ENCODE measurements at regions not wholly inside any gene's neighbourhood (a gene's known extent, or its start where the extent isn't known, plus 50 kb on each side); places are given as distances from the start of the nearest gene placed in this dataset.
A peak's percentile ranks its signal among the peaks of the same experiment; 100 is the strongest.

GRCh38 chr3:113051787-113052186 lies 61.0 kb downstream of the GTPBP8 start:
- no peak for DNase-seq (ENCODE audit: low spot score)

GRCh38 chr3:113053169-113053568 lies 62.4 kb downstream of the GTPBP8 start:
- DNase-seq (ENCODE audit: low spot score) = no peak

- DNase-seq (ENCODE audit: low spot score) = no peak
Observed at GRCh38 chr3:113054552-113054951, 63.8 kb downstream of the GTPBP8 start.

GRCh38 chr3:113055201-113055600 lies 64.4 kb downstream of the GTPBP8 start:
- DNase-seq (ENCODE audit: low spot score) = no peak

- DNase-seq (ENCODE audit: low spot score) = no peak
Observed at GRCh38 chr3:113055961-113056360, 65.2 kb downstream of the GTPBP8 start.

- no peak for DNase-seq (ENCODE audit: low spot score)
Observed at GRCh38 chr3:113057117-113057516, 66.3 kb downstream of the GTPBP8 start.

GRCh38 chr3:113058188-113058587 lies 67.4 kb downstream of the GTPBP8 start:
- no peak for DNase-seq (ENCODE audit: low spot score)

- no peak for DNase-seq (ENCODE audit: low spot score)
Observed at GRCh38 chr3:113062705-113063104, 71.9 kb downstream of the GTPBP8 start.

- no peak for DNase-seq (ENCODE audit: low spot score)
Observed at GRCh38 chr3:113063126-113063894, 72.5 kb downstream of the GTPBP8 start.

- DNase-seq (ENCODE audit: low spot score) = no peak
Observed at GRCh38 chr3:113064183-113064582, 73.4 kb downstream of the GTPBP8 start.

GRCh38 chr3:113065336-113065735 lies 74.6 kb downstream of the GTPBP8 start:
- DNase-seq (ENCODE audit: low spot score) = no peak

GRCh38 chr3:113070072-113070640 lies 79.4 kb downstream of the GTPBP8 start:
- no peak for DNase-seq (ENCODE audit: low spot score)

- DNase-seq (ENCODE audit: low spot score) = peak; percentile 97
Observed at GRCh38 chr3:113070681-113071113, 79.9 kb downstream of the GTPBP8 start.

- no peak for DNase-seq (ENCODE audit: low spot score)
Observed at GRCh38 chr3:113075588-113075987, 84.8 kb downstream of the GTPBP8 start.

GRCh38 chr3:113079218-113079961 lies 88.6 kb downstream of the GTPBP8 start:
- no peak for DNase-seq (ENCODE audit: low spot score)

GRCh38 chr3:113084777-113085176 lies 94.0 kb downstream of the GTPBP8 start:
- DNase-seq (ENCODE audit: low spot score) = peak; percentile 86

GRCh38 chr3:113086560-113087461 lies 96.0 kb downstream of the GTPBP8 start:
- DNase-seq (ENCODE audit: low spot score) = no peak

- DNase-seq (ENCODE audit: low spot score) = no peak
Observed at GRCh38 chr3:113088616-113089015, 97.8 kb downstream of the GTPBP8 start.

GRCh38 chr3:113091417-113091816 lies 100.6 kb downstream of the GTPBP8 start:
- no peak for DNase-seq (ENCODE audit: low spot score)

GRCh38 chr3:113092746-113093145 lies 102.0 kb downstream of the GTPBP8 start:
- DNase-seq (ENCODE audit: low spot score) = no peak

GRCh38 chr3:113094337-113095221 lies 103.8 kb downstream of the GTPBP8 start:
- DNase-seq (ENCODE audit: low spot score) = no peak

Data from COLO829 (cell line).